Muscle layer of colon (tissue), 2 donors: ENCODE measurements at regions not wholly inside any gene's neighbourhood (a gene's known extent, or its start where the extent isn't known, plus 50 kb on each side); places are given as distances from the start of the nearest gene placed in this dataset.

Source experiments
- H3K27ac ChIP-seq: one replicate; pipeline ENCODE4 v1.7.0; 2013; ENCODE audit warnings: low read depth, mild to moderate bottlenecking, low read length, moderate library complexity
- H3K27me3 ChIP-seq, 2 donors: one replicate each; pipeline ENCODE4 v1.7.0; 2013; ENCODE audit warnings: low read length in 2 of 2, mild to moderate bottlenecking in 2 of 2; ENCODE audit not compliant: insufficient read depth in 2 of 2, control insufficient read depth in 1 of 2
- H3K36me3 ChIP-seq: one replicate; pipeline ENCODE4 v1.7.0; 2013; ENCODE audit warnings: mild to moderate bottlenecking, low read length; ENCODE audit not compliant: insufficient read depth
- H3K4me1 ChIP-seq: one replicate; pipeline ENCODE4 v1.7.0; 2013; ENCODE audit warnings: mild to moderate bottlenecking, low read length; ENCODE audit not compliant: insufficient read depth
- H3K4me3 ChIP-seq, 2 donors: one replicate each; pipeline ENCODE4 v1.7.0; 2013; ENCODE audit warnings: low read length in 2 of 2, low read depth in 1 of 2, mild to moderate bottlenecking in 1 of 2, moderate library complexity in 1 of 2
- H3K9ac ChIP-seq: one replicate; pipeline ENCODE4 v1.7.0; 2013; ENCODE audit warnings: low read length
- H3K9me3 ChIP-seq: one replicate; pipeline ENCODE4 v1.7.0; 2013; ENCODE audit warnings: mild to moderate bottlenecking, low read length
- donor health status: abdominal sarcoma.
- donor health status: Adenocarcinoma of cecum.

DNA sequence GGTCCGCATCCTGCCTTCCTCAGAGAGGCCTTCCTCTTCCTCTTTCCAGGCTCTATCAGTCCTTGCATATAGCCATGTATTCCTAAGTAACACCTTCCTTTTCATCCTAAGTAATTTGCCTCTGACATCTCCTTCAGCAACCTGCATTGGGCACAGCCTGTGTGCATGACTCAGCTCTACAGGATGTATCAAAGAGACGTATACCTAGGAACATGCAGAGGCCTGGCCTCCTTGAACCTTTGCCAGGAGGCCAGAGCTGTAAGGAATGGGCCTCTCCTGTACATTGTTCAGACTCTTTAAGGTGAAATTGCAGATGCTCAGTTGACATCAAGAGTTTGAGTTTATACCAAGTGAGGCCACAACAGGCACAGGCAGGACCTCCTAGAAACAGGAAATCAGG is 76.0 kb upstream of the CELF4 start:
- H3K4me1 ChIP-seq, result no peaks in the 10 kb centered on the region
- no peaks in the 10 kb centered on the region for H3K27me3 ChIP-seq
- H3K36me3 ChIP-seq, result no peaks in the 10 kb centered on the region
- H3K9me3 ChIP-seq, result peaks cover 4% of the 10 kb centered on the region
- no peak overlapping the region for H3K9ac ChIP-seq
- H3K4me3 ChIP-seq, result no peak overlapping the region
- no peak overlapping the region for H3K27ac ChIP-seq

DNA sequence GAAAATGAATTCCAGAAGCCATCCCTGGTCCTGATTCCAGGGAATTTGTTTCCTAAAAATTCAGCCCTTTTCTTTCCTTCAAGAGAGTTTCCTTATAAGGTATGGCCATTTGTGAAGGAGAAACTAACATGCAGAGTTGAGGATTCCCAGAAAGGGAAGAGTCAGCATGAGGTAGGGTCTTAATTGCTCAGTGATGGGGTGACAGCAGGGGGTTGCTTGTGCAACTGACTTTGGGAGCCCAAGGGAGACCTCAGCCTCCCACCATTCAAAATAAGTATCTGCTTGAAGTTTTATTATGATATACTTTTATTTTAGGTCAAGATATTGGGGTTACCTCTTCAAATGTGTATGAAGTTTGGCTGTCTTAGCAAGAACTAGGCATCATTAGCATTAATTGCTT is 74.9 kb upstream of the CELF4 start:
- H3K27me3 ChIP-seq, result no peaks in the 10 kb centered on the region
- no peaks in the 10 kb centered on the region for H3K4me1 ChIP-seq
- H3K9me3 ChIP-seq, result peaks cover 4% of the 10 kb centered on the region
- no peak overlapping the region for H3K9ac ChIP-seq
- no peak overlapping the region for H3K27ac ChIP-seq
- H3K4me3 ChIP-seq, result no peak overlapping the region
- no peaks in the 10 kb centered on the region for H3K36me3 ChIP-seq

DNA sequence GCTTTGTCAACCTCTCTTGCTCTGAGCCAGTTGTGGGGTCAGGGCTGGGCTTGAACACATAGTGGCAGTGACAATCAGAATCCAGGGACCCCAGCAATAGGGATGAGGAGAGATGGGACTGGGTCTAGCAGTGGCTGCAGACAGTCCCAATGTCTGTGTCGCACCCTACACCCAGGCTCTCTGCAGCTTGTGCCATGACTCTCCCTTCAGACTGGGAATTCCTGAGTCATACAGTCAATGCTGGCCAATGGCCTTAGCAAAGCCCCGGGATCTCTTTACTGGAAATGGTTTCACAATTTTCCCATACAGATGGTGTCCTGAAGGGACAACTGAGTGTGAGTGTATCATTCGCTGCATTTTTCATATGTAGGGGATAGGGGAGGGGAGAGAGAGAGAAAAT is 74.2 kb upstream of the CELF4 start:
- H3K9ac ChIP-seq, result no peak overlapping the region
- no peaks in the 10 kb centered on the region for H3K9me3 ChIP-seq
- no peak overlapping the region for H3K27ac ChIP-seq

DNA sequence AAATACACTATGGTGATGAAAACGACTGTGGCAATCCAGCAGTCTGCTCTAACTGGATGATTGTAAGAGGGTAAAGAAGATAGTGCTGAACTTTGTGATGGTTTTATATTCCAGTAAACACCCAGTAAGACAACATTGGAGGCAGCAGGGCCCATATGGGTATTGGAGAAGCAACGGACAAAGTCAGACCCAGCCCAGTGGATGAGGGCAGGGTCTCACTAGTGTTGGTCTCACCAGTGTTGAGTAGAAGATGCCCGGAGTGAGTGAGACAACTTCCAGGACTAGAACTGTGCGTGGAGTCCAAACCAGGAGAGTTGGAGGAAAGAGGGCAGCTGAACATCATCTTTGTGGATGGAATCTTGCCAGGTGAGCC is 71.9 kb upstream of the CELF4 start:
- H3K9me3 ChIP-seq, result no peaks in the 10 kb centered on the region
- no peak overlapping the region for H3K27ac ChIP-seq
- H3K36me3 ChIP-seq, result no peaks in the 10 kb centered on the region
- no peak overlapping the region for H3K4me3 ChIP-seq
- H3K9ac ChIP-seq, result no peak overlapping the region
- H3K27me3 ChIP-seq, result no peaks in the 10 kb centered on the region
- no peaks in the 10 kb centered on the region for H3K4me1 ChIP-seq

More for the DNA sequence above, 74.2 kb upstream of the CELF4 start:
- Histone ChIP-seq H3K27me3 (no peaks in the 10 kb centered on the region), H3K4me3 (no peak overlapping the region), H3K36me3 (no peaks in the 10 kb centered on the region), H3K4me1 (no peaks in the 10 kb centered on the region)

DNA sequence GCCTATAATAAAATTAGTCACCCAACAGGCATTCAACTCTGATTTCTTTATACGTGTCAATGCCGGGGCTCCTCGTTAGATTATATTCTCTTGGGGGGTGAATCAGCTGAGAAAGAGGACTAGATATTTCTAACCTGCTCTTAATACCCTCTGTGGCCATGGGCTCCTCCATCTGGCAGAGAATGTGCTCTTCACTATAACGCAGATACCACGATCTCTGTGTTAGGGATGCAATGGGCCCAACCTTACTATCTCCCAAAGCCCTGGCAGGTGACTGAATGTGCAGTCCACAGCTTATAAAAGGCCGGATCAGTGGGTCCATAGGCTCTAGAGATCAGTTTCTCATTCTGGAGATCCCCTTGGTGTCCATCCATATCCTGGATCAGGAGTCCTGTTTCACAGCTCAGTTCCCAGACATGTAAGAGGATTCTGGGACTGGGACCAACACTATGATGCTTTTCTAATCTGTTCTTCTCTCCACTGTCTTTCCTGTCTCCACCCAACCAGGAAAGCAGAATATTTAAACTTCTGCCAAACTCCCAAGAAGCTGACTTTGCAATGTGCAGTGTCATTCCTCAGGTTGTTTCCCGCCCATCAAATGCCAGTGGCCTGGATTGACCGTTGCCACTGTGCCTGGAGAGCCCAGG is 71.4 kb upstream of the CELF4 start:
- Histone ChIP-seq H3K9me3 (no peaks in the 10 kb centered on the region), H3K9ac (no peak overlapping the region), H3K36me3 (no peaks in the 10 kb centered on the region), H3K27me3 (no peaks in the 10 kb centered on the region), H3K4me1 (no peaks in the 10 kb centered on the region), H3K27ac (no peak overlapping the region), H3K4me3 (no peak overlapping the region)

DNA sequence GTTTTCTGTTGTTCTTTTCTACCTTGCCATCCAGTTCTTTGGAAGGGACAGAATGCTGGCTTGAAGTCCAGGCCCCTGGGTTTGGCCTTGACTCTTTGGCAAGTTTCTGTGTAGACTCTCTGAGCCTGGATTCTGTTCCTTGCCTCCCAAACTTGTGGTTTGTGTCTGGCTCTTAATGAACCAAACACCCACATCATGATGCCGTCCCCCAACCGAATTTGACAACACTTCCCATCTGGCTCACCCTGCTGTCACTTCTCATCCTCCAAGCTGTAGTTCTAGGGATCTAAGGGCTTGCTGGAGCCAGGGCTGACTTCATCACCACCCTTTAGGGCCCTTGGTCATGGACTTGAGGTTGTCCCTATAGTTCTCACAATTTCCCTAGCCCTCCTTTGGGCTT is 68.9 kb upstream of the CELF4 start:
- Histone ChIP-seq H3K27me3 (no peaks in the 10 kb centered on the region), H3K36me3 (no peaks in the 10 kb centered on the region), H3K27ac (no peak overlapping the region), H3K4me1 (no peaks in the 10 kb centered on the region), H3K9me3 (no peaks in the 10 kb centered on the region), H3K4me3 (no peak overlapping the region), H3K9ac (no peak overlapping the region)

DNA sequence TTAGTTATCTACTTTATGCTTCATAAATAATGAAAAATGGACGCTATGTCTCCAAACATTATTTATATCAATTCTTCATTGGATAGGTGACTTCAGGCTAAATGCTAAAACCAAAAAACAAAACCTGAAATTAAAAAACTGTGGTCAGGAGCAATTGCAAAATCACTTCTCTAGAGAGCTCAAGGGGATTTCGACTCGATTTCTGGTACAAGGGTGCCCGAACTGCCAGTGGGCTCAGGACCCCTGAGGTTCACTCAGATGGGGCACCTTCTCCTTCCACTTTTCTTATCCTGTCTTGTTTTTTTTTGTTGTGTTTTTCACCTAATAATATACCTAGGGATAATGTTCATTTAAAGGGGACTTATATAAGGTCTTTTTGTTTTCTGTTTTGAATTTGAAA is 65.8 kb upstream of the CELF4 start:
- H3K9me3 ChIP-seq, result no peaks in the 10 kb centered on the region
- H3K4me3 ChIP-seq, result no peak overlapping the region
- no peaks in the 10 kb centered on the region for H3K27me3 ChIP-seq
- no peak overlapping the region for H3K9ac ChIP-seq
- no peaks in the 10 kb centered on the region for H3K4me1 ChIP-seq
- H3K27ac ChIP-seq, result no peak overlapping the region
- H3K36me3 ChIP-seq, result no peaks in the 10 kb centered on the region

DNA sequence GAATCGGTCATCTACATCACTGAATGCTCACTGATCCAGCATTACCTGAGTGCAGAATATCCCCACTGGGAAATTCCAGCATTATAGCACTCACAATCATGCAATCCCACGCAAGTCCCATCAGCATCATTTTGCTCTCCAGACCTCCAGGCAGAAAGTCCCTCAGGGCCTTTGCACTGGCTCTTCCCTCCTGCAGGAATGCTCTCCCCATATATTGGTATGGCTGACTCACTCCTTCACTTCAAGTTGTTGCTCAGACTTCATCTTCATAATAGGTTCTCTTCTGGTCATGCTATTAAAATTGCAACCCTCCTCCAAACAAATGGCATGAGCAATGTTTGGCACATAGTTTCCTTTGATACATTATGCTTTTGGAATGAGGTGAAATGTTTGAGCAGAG is 64.7 kb upstream of the CELF4 start:
- no peaks in the 10 kb centered on the region for H3K4me1 ChIP-seq

DNA sequence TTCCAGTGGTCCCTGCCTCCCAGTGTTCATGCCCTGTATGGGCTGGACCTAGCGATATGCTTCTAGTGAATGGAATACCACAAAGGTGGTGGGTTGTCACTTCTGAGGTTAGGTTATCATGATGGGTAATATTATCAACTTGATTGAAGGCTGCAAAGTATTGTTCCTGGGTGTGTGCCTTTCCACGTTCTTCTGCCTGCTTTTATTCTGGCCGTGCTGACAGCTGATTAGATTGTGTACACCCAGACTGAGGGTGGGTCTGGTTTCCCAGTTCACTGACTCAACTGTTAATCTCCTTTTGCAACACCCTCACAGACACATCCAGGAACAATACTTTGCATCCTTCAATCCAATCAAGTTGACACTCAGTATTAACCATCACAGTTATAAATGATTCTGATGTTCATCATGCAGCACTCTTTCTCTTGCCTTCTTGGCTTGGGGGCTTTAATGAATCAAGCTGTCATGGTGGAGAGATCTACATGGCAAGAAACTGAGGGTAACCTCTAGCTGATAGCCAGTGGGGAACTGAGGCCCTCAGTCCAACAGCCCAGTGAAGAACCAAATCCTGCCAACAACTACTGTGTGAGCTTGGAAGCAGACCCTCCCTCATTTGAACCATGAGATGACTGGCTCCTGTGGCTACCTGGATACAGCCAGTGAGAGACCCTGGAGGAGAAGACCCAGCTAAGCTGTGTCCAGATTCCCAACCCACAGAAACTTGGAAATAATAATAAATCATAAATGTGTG is 63.0 kb upstream of the CELF4 start:
- Histone ChIP-seq H3K27ac (no peak overlapping the region), H3K4me3 (no peak overlapping the region), H3K36me3 (no peaks in the 10 kb centered on the region), H3K9me3 (no peaks in the 10 kb centered on the region), H3K4me1 (no peaks in the 10 kb centered on the region), H3K9ac (no peak overlapping the region), H3K27me3 (no peaks in the 10 kb centered on the region)

More for the DNA sequence above, 64.7 kb upstream of the CELF4 start:
- H3K27ac ChIP-seq, result no peak overlapping the region
- no peak overlapping the region for H3K9ac ChIP-seq
- H3K9me3 ChIP-seq, result no peaks in the 10 kb centered on the region
- H3K4me3 ChIP-seq, result no peak overlapping the region
- H3K36me3 ChIP-seq, result no peaks in the 10 kb centered on the region
- no peaks in the 10 kb centered on the region for H3K27me3 ChIP-seq

DNA sequence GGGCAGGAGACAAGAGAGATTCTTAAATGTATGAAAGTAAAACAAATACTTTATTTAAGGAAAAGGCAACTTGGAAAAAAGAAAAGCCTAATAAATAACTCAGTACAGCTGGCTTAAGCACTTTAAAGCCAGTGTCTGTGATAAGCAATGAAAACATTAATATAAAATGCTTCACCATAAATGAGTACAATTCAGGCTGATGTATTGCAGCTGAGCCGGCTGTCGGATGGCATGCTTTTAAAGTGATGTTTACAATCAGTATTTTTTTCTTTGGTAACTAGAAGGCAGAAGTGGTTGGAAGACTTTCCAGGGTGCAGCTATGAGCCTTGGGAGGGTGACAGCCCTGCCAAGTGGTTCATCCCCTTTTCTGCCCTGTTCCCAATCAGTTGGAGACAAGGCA is 58.7 kb upstream of the CELF4 start:
- H3K27me3 ChIP-seq, result no peaks in the 10 kb centered on the region
- H3K9me3 ChIP-seq, result no peaks in the 10 kb centered on the region
- H3K4me3 ChIP-seq, result no peak overlapping the region
- H3K36me3 ChIP-seq, result no peaks in the 10 kb centered on the region
- no peak overlapping the region for H3K27ac ChIP-seq
- H3K9ac ChIP-seq, result no peak overlapping the region
- no peaks in the 10 kb centered on the region for H3K4me1 ChIP-seq

DNA sequence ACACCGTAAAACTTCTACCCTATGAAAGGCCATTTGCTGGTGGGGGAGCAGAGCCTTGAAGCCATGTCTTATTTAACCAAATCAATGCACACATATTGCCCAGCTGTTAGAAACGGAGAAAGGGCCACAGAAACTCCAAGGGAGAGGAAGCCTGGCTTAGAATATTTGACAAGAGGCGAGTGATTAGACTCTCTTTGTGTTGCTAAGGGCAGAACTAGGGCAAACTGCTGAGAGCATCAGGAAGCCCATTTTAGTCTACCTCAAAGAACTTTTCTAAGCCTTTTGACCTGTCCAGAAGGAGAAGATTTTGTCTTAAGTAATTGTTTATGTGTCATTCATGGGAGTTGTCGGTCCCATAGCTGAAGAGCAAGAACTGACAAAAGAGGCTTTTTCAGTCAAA is 54.4 kb upstream of the CELF4 start:
- no peak overlapping the region for H3K4me3 ChIP-seq
- no peaks in the 10 kb centered on the region for H3K9me3 ChIP-seq
- no peak overlapping the region for H3K27ac ChIP-seq
- no peak overlapping the region for H3K9ac ChIP-seq
- no peaks in the 10 kb centered on the region for H3K27me3 ChIP-seq
- no peaks in the 10 kb centered on the region for H3K36me3 ChIP-seq
- H3K4me1 ChIP-seq, result no peaks in the 10 kb centered on the region

DNA sequence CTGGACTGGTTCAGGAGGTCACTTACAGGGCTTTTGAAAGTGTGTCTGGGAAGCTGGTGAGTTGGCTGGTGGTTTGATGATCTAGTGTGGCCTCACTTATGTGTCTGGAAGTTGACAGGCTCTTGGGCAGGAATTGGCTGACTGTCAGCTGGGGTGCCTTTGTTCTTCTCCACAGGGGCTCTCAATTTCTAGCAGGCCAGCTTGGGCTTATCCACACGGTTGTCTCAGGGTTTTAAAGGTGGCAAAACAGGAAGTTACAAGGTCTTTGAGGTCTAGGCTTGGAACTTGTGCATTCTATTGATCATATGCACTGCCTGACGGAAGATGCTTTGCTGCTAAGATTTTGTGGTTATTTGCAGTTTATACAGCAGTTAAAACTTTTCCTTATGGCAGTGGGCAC is 52.0 kb upstream of the CELF4 start:
- H3K4me3 ChIP-seq, result no peak overlapping the region
- H3K9me3 ChIP-seq, result no peaks in the 10 kb centered on the region
- H3K27ac ChIP-seq, result no peak overlapping the region
- no peaks in the 10 kb centered on the region for H3K36me3 ChIP-seq
- H3K9ac ChIP-seq, result no peak overlapping the region
- H3K4me1 ChIP-seq, result no peaks in the 10 kb centered on the region
- H3K27me3 ChIP-seq, result no peaks in the 10 kb centered on the region
